GM21717 (cell line): ENCODE measurements at regions not wholly inside any gene's neighbourhood (a gene's known extent, or its start where the extent isn't known, plus 50 kb on each side); places are given as distances from the start of the nearest gene placed in this dataset.

Experiments used
- ATAC-seq: cut with Tn5 transposase; IDR thresholded peaks from one replicate; pipeline ENCODE4 v1.9.1; 2021; ENCODE audit warnings: mild to moderate bottlenecking, moderate library complexity; ENCODE audit not compliant: unreplicated experiment

GRCh38 chr20:63059684-63060056 is 52.9 kb upstream of the BHLHE23 start:
- ATAC-seq: no peak

GRCh38 chr20:63058696-63059335 is 52.1 kb upstream of the BHLHE23 start:
- ATAC-seq: no peak

- no peak for ATAC-seq
These were observed 50.7 kb upstream of the BHLHE23 start for GRCh38 chr20:63057171-63058117.

GRCh38 chr20:63056236-63057170 is 49.7 kb upstream of the BHLHE23 start:
- no peak for ATAC-seq
